Cerebellar cortex (tissue), 1 donor: ENCODE measurements at regions not wholly inside any gene's neighbourhood (a gene's known extent, or its start where the extent isn't known, plus 50 kb on each side); places are given as distances from the start of the nearest gene placed in this dataset.

Source experiments
- DNase-seq: peaks from one replicate; pipeline ENCODE4 v3.0.0-alpha.2; 2015; ENCODE audit warnings: low spot score

- no peak for DNase-seq
These were observed 84.5 kb upstream of the CDKN3 start for GRCh38 chr14:54312166-54312801.

- DNase-seq = peak; percentile 68
These were observed 82.3 kb upstream of the CDKN3 start for GRCh38 chr14:54314365-54315104.

- no peak for DNase-seq
These were observed 80.2 kb upstream of the CDKN3 start for GRCh38 chr14:54316652-54317051.

- no peak for DNase-seq
These were observed 79.4 kb upstream of the CDKN3 start for GRCh38 chr14:54317391-54317790.

- DNase-seq = no peak
These were observed 74.6 kb upstream of the CDKN3 start for GRCh38 chr14:54322246-54322645.

- DNase-seq = no peak
These were observed 74.0 kb upstream of the CDKN3 start for GRCh38 chr14:54322701-54323337.

GRCh38 chr14:54325766-54326165 is 71.0 kb upstream of the CDKN3 start:
- DNase-seq = peak; percentile 77

GRCh38 chr14:54329082-54329695 is 67.6 kb upstream of the CDKN3 start:
- peak; percentile 93 for DNase-seq

- DNase-seq = peak; percentile 50
These were observed 65.9 kb upstream of the CDKN3 start for GRCh38 chr14:54330876-54331275.

GRCh38 chr14:54331516-54331915 is 65.3 kb upstream of the CDKN3 start:
- DNase-seq = no peak

GRCh38 chr14:54332490-54332889 is 64.3 kb upstream of the CDKN3 start:
- DNase-seq = peak; percentile 68

- DNase-seq = peak; percentile 81
These were observed 63.3 kb upstream of the CDKN3 start for GRCh38 chr14:54333511-54333910.

GRCh38 chr14:54335569-54336155 is 61.1 kb upstream of the CDKN3 start:
- DNase-seq = no peak

- DNase-seq = peak; percentile 85
These were observed 59.5 kb upstream of the CDKN3 start for GRCh38 chr14:54337314-54337713.

- DNase-seq = peak; percentile 87
These were observed 58.0 kb upstream of the CDKN3 start for GRCh38 chr14:54338696-54339317.

GRCh38 chr14:54339771-54340170 is 57.0 kb upstream of the CDKN3 start:
- DNase-seq = no peak

GRCh38 chr14:54342806-54343205 is 54.0 kb upstream of the CDKN3 start:
- peak; percentile 61 for DNase-seq

GRCh38 chr14:54343272-54344121 is 53.3 kb upstream of the CDKN3 start:
- peak; percentile 83 for DNase-seq

GRCh38 chr14:54344445-54344844 is 52.4 kb upstream of the CDKN3 start:
- DNase-seq = peak; percentile 80

- DNase-seq = no peak
These were observed 50.5 kb upstream of the CDKN3 start for GRCh38 chr14:54346257-54346656.
